GM18907 (cell line): ENCODE measurements at regions not wholly inside any gene's neighbourhood (a gene's known extent, or its start where the extent isn't known, plus 50 kb on each side); places are given as distances from the start of the nearest gene placed in this dataset.
"Not testable (repeated sequence)": the region's sequence is repeated elsewhere in the genome, so short reads cannot be mapped to it uniquely, and the experiment has no call there.

Experiments
- ATAC-seq: cut with Tn5 transposase; IDR thresholded peaks from one replicate; pipeline ENCODE4 v1.9.1; 2021; ENCODE audit warnings: mild to moderate bottlenecking, moderate library complexity; ENCODE audit not compliant: unreplicated experiment

DNA sequence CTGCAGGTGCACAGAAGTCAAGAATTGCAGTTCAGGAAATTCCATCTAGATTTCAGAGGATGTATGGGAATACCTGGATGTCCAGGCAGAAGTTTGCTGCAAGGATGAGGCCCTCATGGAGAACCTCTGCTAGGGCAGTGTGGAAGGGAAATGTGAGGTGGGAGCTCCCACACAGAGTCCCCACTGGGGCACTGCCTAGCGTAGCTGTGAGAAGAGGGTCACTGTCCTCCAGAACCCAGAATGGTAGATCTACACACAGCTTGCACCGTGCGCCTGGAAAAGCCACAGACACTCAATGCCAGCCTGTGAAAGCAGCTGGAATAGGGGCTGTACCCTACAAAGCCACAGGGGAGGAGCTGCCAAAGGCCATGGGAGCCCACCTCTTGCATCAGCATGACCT, 681.4 kb downstream of the EPHA7 start:
- no peak for ATAC-seq

DNA sequence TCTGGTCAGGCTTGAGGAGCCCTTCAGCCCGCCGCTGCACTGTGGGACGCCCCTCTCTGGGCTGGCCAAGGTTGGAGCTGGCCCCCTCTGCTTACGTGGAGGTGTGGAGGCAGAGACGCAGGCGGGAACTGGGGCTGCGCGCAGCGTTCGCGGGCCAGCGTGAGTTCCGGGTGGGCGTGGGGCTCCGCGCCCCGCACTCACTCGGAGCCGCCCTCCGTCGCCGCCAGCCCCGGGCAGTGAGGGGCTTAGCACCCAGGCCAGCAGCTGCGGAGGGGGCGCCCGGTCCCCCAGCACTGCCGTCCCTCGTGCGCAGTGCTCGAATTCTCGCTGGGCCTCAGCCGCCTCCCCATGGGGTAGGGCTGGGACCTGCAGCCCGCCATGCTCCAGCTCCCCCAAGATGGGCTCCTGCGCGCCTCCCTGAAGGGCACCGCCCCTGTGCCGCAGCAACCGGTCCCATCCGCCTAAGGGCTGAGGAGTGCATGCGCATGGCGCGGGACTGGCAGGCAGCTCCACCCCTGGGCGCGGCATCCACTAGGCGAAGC, 695.9 kb downstream of the EPHA7 start:
- no peak for ATAC-seq

DNA sequence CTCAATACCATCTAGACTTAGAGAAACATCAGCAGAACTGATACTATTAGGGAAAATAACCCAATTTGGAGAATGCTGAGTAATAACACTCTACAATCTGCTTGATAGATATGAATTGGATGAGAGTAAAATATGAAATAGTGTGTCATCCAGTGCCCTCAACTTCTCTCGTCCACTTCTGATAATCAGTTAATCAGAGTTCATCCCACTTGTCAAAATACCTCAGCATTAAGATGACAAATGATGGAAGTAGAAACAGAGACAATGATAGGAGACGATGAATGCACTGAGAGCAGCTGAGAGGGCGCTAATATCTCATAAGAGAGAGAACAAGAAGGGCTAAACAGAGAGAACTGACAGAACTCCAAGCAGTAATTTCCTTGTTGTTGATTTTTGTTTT, 699.6 kb downstream of the EPHA7 start:
- ATAC-seq, result no peak

DNA sequence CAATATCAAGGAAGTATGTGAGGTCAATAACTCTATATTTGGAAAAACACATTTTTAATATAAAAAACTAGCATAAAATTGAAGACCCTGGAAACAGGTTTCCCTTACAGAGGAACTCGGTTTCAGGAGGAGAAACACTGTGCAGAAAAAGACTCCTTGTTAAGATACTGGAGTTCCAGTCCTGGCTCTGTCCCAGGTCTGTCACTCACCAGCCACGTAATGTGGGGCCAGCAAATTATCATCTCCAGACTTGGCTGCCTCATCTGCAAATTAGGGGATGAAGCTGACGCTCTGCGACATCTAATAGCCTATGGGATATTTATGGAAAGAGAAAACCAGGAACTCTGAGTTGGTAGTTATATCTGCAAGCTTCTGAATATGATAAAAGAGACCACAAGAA, 702.7 kb downstream of the EPHA7 start:
- ATAC-seq, result no peak

DNA sequence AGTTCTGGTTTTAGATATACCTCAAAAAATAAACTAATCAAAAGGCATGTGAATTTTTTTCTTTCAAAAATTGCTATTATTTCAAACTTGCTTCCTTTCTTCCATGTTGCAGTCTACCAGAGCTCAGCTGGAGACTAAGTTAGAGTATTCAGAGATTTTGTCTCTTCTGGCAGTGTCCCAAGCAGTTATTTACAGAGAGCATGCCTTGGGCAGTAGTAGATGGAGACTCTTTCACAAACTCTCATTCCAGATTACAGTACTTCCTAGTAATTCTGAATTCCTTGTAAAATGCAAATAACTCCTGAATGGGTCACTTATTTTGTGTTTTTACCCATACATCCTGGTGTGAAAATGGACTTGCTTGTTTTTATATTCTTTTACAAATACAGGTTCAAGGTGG, 703.4 kb downstream of the EPHA7 start:
- no peak for ATAC-seq

DNA sequence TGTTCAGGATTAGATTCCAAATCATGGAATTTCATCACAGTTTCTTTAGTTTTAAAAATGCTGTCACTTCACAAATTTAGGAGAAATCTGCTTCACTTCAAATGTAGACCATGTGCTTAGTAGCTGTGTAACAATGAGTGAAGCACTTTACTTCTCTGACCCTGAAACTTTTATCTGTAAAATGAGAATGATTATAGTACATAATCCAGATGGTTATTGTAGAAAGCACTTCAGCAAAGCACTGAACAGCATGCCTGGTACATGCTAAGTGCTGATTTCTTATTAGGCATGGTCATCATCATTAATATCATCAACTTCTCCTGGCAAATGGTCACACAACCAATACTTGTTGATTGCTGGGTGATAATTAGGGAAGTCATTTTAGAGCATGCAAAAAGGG, 705.0 kb downstream of the EPHA7 start:
- no peak for ATAC-seq

DNA sequence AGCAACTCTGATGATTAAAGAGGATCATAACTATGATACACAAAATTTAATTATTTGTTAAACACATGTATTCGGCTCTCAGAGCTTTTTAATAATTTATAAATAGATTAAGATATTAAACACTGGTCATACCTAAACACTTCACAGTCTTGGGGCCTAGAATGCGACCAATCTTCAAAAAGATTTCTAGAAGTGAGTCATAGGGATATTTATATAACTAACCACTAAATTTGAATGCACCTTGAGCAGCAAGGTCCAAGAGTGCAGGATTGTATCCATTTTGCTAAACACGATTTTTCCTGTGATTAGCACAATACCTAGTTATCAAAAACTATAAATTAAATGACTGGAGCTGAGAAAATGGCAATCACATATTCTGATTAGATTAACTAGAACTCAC, 709.3 kb downstream of the EPHA7 start:
- ATAC-seq, result no peak

DNA sequence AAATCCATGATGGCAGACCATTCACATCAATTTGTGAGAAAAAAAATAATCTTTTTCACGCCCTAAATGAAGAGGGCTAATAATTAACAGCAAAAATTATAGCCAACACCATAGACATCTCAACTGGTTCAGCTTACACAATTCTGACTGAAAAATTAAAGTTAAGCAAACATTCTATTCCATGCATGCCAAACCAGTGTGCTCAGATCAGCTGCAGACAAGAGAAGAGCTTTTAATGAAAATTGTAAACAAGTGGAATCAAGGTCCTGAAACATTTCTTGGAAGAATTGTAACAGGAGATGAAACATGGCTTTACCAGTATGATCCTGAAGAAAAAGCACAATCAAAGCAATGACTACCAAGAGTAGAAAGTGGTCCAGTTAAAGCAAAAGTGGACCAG, 710.4 kb downstream of the EPHA7 start:
- ATAC-seq, result no peak

DNA sequence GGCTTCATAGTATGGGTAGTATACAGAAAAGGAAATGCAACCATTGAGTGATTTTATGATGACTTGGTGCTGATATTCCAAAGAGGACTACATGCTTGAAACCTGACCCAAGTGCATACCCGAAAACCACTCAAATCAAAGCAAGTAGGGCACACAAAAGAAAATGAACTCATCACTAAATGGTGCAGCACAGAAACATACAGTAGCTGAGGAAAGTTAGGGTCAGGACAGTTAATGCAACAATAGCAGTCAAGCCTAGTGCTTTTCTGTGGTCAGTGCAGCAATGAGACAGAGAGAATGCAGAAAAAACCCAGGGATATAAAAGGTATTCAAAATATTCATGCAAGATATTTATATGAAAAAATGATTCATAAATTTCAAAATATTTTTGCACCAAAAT, 711.1 kb downstream of the EPHA7 start:
- ATAC-seq, result no peak

DNA sequence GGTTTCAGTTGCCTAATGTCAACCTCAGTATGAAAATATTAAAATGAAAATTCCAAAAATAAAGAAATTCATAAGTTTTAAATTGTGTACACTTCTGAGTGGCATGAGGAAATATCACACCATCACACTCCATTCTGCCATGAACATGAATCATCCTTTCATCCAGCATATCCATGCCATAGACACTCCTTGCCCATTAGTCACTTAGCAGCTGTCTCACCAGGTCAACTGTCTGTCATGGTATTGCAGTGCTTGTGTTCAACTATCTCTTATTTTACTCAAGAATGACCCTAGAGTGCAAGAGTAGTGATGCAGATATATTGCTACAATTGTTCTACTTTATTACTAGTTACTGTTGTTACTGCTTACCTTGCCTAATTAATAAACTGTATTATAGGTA, 712.4 kb downstream of the EPHA7 start:
- no peak for ATAC-seq

DNA sequence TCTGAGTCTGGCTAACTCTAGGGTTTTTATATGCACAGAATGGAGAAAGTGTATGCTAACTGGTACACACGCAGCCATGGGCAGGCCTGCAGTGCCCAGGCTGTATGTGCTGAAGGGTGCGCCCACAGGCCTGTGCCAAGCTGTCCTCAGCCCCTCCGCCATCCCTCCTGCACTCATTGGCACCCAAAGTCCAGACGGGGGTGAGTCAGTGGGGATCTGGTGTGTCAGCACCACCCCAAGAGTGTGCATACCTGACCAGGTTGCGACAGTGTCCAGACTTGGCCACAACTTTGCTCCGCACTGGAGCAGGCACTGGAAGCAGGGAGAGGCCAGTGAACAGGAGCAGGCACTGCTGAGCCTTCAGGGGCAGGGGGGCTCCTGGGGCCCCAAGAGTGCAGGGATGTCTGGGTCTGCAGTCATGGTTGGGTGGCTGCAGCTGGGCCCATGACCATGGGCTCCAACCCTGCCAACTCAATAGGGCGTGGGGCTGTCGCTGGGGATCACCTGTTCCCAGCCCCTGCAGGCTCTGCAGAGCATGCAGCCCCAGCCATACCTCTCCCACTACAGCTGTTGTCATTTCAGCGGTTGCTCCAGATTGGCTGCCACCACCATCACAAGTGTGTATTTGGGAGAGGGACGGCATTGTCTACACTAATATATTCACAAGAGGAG, 717.8 kb downstream of the EPHA7 start:
- no peak for ATAC-seq

DNA sequence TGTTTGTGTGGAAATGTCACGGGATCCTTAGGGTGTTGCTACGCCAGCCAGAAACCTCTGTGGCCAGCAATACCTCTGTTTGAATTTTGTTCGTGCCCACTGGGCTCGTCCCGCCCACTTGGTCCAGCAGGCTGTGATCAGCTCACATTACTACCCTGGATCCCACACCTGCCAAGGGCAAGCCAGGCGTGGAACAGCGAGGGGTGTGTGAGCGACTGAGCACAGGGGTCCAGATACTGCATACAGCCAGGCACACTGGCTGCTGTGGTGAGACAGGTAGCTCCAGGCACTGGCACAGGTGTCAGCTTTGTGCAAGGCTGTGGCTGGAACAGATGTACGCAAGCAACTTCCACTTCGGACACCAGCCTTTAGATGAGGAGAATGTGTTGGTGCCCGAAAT, 718.9 kb downstream of the EPHA7 start:
- ATAC-seq, result no peak

DNA sequence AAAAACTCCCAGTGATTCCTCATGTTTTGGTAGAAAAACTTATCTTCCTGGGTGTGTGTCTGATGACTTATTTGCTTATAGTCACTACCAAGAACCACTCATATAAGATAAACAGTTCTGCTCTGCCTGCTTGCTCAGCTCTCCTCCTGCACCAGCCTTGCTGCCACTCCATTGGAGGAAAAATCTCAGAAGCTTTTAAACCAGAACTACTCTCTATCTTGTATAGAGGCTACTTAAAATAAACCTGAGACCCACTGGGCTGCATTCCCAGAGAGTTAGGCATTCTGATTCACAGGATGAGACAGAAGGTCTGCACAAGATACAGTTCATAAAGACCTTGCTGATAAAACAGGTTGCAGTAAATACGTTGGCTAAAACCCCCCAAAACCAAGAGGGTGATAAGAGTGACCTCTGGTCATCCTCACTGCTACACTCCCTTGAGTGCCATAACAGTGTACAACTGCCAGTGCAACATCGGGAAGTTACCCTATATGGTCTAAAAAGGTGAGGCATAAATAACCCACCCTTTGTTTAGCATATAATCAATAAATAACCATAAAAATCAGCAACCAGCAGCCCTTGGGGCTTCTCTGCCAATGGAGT, 728.3 kb downstream of the EPHA7 start:
- ATAC-seq, result no peak

DNA sequence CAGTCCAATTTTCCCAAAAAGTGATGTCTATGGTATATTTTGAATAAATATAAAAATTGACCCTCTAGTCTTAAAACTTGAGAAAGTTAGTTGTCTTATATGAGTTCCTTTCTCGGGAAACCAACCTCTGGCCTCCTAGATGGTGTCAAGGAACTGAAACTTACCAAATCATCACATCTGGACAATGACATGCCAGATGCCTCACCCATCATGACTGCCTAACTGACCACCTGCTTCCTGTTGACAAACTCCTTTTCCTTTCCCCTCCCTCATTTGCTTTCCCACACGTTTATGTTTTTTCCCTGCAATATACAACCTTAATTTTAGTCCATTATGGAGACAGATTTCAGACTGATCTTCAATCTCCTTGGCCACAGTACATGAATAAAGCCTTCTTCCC, 731.0 kb downstream of the EPHA7 start:
- no peak for ATAC-seq

DNA sequence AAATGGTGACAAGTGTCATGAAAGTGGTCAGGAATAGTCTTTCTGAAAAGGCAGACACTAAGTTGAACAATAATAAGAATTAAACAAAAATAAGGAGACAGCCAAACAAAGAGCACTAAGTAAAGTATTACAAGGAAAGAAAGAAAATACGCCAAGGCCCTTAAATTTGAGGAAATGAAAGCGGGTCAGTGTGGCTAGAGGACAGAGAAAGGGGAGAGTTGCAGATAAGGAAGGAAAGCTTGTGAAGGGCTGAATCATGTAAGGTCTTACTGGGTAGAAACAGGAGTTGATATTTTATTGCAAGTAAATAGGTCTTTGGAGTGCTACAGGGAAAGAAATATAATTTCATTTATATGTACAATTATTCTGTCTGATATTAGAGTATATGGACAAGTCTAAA, 732.1 kb downstream of the EPHA7 start:
- no peak for ATAC-seq

DNA sequence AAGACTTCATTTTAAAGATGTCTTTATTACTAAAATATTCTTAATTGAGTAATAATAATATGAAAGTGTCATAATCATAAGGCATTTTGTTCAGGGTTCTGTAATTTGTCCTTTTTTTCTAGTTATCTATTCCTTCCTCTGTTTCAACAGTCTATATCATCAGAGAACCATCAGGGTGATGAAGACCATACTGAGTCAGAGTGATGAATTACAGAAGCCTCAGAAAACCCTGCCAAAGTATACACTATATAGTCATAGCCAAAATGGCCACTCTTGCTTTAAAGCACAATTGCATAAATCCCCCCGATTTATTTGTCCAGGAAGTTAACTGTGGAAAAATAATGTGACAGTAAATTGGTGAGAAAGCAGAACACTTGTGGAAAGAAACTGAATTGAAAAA, 735.0 kb downstream of the EPHA7 start:
- ATAC-seq, result no peak

DNA sequence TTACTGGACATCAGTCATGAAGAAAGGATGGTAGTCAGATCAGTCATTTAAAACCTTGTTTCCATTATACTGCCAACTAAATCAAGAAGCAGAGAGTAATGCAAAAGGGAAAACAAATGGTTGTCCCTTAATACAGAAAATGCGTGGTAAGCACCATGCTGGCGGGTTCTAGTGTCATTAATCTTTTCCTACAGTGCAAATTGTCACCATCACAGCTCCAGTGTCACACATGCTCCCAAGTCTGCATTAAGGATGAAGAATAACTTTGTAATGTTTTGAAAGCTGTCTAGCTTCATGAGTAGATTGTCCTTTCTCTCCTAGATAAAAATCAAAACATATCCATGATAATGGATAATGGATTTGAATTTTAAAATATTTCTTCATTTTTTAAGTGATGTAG, 735.6 kb downstream of the EPHA7 start:
- no peak for ATAC-seq

DNA sequence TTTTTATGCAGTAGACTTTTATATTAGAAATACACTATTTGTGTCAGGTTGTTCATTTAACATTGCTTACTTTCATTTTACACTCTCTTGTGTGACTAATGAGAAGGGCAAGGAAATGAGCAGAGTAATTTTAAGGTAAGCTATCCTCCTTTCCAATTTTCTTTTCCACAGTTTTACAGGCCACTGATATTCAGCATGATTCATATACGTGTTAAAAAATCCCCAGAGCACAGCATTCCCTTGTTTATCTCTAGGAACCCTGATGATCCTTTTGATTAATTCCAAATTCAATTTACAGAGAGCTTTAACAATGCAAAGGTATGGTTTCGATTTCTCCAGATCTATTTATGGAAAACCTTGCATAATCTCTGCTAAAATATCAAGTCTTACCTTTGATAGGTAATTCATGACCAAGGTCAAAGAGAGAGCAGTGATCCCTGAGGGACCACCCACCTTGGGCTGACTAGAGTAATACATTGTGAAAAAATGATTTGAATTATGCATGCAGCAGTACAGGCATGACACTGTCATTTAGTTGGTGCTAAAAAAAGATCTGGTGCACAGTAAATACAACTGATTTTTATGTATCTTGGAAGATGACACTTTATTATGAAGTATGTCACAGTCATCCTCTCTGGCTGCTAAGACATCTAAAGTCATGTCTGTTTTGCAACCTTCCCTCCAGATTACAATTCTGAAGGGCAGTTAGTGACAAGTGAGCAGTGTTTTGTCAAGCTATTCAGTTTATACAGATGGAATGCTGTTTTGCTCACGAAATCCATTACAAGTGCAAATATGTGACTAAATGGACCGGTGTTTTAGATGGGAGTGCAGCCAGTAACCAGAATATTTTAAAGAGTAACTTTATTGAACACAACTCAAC, 736.6 kb downstream of the EPHA7 start:
- ATAC-seq, result no peak

DNA sequence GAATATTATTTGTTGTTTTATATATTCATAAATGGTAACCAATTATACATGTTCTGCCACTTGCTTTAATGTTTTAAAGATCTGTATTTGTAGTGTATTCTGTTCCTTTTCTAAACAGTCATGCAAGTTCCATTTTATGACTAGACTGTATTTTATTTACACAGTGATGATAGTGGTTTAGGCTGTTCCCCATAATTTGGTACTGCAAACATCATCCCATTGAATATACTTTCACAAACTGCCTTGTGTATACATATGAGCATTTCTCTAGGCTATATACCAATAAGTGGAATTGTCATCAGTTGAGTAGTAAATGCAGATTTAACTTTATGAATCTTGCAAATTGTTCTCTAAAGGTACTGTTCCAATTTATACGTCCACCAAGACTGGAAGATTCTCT, 738.0 kb downstream of the EPHA7 start:
- ATAC-seq, result no peak

DNA sequence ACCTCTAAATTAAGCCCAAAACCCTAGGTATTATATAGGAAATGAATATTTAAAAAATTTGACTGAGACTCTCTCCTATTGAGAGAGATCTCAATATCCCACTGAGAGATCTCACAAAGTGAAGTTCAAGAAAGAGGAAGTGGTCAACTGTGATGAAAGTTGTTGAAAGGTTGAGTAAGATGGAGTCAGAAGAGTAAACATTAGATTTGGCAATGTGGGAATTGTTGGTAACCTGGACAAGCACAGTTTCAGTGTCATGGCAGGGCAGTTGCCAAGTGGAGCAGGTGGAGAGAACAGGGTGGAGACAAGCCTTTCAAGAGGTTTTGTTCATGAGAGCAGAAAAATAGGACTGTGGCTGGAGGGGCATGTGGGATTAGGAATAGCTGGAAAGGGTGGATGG, 747.9 kb downstream of the EPHA7 start:
- ATAC-seq, result not testable (repeated sequence)

DNA sequence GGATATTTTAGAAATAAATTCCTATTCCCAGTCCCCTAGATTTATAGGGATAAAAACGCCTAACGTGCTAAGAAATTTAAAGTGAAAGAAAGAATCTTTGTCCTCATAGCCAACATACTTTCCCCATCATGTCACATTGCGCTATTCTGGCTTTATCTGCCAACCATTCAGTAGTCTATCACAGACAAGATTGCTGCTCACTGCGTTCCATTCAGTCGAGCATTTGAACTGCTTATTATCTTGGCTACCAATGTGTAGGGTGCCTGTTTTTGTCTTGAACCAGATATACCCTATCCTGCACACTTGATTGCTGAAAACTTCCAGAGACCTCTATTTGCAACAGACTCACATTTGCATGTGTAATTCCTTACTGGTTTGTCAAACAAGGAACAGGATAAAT, 751.5 kb downstream of the EPHA7 start:
- ATAC-seq, result no peak
